ENCODE measurements at regions not wholly inside any gene's neighbourhood (a gene's known extent, or its start where the extent isn't known, plus 50 kb on each side); places are given as distances from the start of the nearest gene placed in this dataset.

DNA sequence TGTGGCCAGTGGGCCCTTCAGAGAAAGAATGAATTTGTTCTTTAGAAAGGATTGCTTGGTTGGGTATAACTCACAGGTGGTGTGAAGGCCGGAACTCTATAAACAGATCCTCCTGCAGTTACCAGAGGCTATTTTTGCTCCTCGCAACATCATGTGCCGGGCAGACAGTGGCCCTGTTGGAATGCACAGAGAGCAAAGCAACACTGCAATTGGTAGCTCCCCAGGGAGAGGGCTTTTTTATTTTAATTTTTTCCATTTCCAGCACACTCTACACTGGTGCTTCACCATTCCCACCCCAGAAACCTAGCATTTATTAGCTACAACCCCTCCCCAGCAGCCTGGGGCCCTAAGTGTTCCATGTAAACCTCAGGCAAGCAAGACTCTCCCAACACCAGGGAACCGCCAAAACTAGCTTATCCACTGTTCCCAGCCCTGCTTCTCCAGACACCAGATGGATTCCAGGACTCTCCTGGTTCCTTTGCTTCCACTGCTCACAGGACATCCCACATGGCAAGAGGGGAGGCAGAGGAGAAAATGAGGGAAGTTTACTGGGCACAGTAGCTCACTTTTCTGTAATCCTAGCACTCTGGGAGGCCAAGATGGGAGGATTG lies 75.1 kb upstream of the TMEM164 start:
- H3K27me3 ChIP-seq = no peaks in the 10 kb centered on the region
- no peak overlapping the region for H3K4me3 ChIP-seq
- no peaks in the 10 kb centered on the region for H3K9me3 ChIP-seq (ENCODE audit: low read depth)
- peak in 1 of 2 donors; percentile 23 for DNase-seq (ENCODE audit: low read depth in 1 of 2, low spot score in 1 of 2)
- no peaks in the 10 kb centered on the region for H3K4me1 ChIP-seq (ENCODE audit: low read depth)
- H3K27ac ChIP-seq = peak overlapping the region; percentile 2
- H3K36me3 ChIP-seq = no peaks in the 10 kb centered on the region
- TF ChIP-seq, protein P1, sequence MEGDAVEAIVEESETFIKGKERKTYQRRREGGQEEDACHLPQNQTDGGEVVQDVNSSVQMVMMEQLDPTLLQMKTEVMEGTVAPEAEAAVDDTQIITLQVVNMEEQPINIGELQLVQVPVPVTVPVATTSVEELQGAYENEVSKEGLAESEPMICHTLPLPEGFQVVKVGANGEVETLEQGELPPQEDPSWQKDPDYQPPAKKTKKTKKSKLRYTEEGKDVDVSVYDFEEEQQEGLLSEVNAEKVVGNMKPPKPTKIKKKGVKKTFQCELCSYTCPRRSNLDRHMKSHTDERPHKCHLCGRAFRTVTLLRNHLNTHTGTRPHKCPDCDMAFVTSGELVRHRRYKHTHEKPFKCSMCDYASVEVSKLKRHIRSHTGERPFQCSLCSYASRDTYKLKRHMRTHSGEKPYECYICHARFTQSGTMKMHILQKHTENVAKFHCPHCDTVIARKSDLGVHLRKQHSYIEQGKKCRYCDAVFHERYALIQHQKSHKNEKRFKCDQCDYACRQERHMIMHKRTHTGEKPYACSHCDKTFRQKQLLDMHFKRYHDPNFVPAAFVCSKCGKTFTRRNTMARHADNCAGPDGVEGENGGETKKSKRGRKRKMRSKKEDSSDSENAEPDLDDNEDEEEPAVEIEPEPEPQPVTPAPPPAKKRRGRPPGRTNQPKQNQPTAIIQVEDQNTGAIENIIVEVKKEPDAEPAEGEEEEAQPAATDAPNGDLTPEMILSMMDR (IDR thresholded peaks at IDR 0.05; ENCODE audit: low read depth, low read length) = no peak

DNA sequence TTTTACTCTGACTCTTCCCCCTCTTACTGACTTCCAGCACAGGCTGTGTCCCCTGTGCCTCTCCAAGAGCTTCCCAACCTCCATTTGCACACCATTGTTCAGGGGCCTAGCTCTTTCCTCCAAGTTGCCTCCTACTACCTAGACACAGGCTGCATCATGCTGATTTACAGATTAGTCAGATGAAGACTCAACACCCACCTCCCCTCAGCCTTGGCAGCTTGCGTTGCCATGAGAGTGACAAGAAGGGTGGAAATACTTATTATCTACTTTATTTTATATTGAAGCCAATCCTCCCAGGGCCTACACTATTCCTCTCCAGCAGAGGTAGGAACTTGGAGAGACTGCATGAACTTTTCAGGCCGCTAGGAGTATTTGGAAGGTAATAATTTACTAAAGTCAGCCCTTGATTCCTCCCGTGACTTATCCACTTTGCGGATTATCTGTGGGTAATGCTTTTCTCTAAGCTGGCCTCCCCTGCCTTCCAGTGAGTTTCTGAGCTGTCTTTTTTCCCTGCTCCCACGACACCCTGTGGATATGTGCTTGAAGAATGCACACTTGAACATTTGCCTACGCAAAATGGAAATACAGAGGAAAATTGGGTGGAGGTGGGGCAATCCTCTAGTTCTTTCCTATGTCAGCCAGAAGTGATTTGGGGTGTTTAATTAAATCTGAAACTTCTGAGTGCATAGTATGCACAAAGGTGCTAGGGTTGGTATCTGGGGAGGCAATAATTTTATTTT lies 74.1 kb upstream of the TMEM164 start:
- Histone ChIP-seq H3K36me3 (no peaks in the 10 kb centered on the region), H3K4me3 (no peak overlapping the region), H3K4me1 (ENCODE audit: low read depth) (no peaks in the 10 kb centered on the region), H3K9me3 (ENCODE audit: low read depth) (no peaks in the 10 kb centered on the region), H3K27me3 (no peaks in the 10 kb centered on the region), H3K27ac (no peak overlapping the region)
- DNase-seq (ENCODE audit: low read depth in 1 of 2, low spot score in 1 of 2) = no peak
- TF ChIP-seq, protein P1 (IDR thresholded peaks at IDR 0.05; ENCODE audit: low read depth, low read length) = no peak

DNA sequence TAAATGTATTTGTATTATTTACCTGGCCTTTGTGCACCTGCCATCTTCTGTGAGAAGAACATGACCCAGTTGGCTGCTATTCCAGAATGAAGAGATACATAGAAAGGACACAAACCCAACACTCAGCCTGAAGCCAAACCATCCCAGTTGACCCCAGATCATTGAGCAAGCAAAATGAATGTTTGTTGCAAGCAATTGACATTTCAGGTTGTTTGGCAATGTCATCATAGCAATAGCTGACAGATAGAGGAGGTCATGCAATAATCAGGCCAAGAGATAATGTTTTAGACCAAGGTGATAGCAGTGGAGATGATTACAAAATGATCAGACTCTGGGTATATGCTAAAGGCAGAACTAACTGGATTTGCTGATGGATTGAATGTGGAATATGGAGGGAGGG lies 71.2 kb upstream of the TMEM164 start:
- H3K27me3 ChIP-seq = no peaks in the 10 kb centered on the region
- no peaks in the 10 kb centered on the region for H3K9me3 ChIP-seq (ENCODE audit: low read depth)
- no peak for DNase-seq (ENCODE audit: low read depth in 1 of 2, low spot score in 1 of 2)
- TF ChIP-seq, protein P1 (IDR thresholded peaks at IDR 0.05; ENCODE audit: low read depth, low read length) = no peak
- no peaks in the 10 kb centered on the region for H3K4me1 ChIP-seq (ENCODE audit: low read depth)
- H3K27ac ChIP-seq = no peak overlapping the region
- H3K4me3 ChIP-seq = no peak overlapping the region
- no peaks in the 10 kb centered on the region for H3K36me3 ChIP-seq

DNA sequence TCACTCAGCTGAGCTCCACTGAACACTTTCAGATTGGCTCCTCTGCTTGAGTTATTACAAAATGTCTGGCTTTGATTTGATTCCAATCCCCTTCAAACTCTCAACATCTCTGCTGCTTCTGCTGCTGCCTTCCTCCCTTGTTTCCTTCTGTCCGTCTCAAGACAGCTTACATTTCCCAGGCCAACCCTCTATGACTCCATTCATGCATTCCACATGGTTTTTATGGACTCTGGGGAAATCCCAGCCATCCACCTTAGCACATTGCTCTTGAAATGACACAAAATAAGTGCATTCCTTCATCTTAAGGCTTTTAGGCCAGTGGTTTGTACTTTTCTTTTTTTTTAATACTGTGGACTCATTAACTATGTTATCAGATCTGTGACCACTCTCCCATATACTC lies 68.5 kb upstream of the TMEM164 start:
- no peaks in the 10 kb centered on the region for H3K36me3 ChIP-seq
- TF ChIP-seq, protein P1 (IDR thresholded peaks at IDR 0.05; ENCODE audit: low read depth, low read length) = no peak
- no peaks in the 10 kb centered on the region for H3K27me3 ChIP-seq
- no peaks in the 10 kb centered on the region for H3K9me3 ChIP-seq (ENCODE audit: low read depth)
- DNase-seq (ENCODE audit: low read depth in 1 of 2, low spot score in 1 of 2) = peak in 1 of 2 donors; percentile 76
- no peak overlapping the region for H3K4me3 ChIP-seq
- H3K4me1 ChIP-seq (ENCODE audit: low read depth) = no peaks in the 10 kb centered on the region
- H3K27ac ChIP-seq = no peak overlapping the region

DNA sequence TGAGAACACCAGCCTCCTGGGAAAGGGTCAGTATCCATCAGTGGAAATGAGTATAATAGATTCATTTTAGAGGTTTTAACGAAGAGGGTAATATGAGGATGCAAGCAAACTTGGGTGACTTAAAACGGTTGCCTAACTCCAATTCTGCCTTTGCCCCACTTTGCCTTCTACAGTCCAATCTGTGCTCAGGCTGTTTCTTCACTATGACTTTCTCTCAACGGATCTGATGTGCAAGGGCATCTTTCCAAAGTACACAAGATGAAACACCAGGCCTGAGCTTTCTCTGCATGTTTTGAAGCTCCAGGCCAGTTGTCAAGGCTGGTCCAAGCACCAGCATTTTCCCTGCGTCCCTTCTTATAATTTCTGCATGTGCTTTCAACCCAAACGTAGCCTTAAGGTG lies 68.0 kb upstream of the TMEM164 start:
- Histone ChIP-seq H3K4me1 (ENCODE audit: low read depth) (no peaks in the 10 kb centered on the region), H3K27me3 (no peaks in the 10 kb centered on the region), H3K9me3 (ENCODE audit: low read depth) (no peaks in the 10 kb centered on the region), H3K27ac (no peak overlapping the region), H3K4me3 (no peak overlapping the region), H3K36me3 (no peaks in the 10 kb centered on the region)
- TF ChIP-seq, protein P1 (IDR thresholded peaks at IDR 0.05; ENCODE audit: low read depth, low read length) = no peak
- peak in 1 of 2 donors; percentile 80 for DNase-seq (ENCODE audit: low read depth in 1 of 2, low spot score in 1 of 2)
